NCI-H82 (cell line): ENCODE measurements at regions not wholly inside any gene's neighbourhood (a gene's known extent, or its start where the extent isn't known, plus 50 kb on each side); places are given as distances from the start of the nearest gene placed in this dataset.
A peak's percentile ranks its signal among the peaks of the same experiment; 100 is the strongest.

Source experiments
- DNase-seq: peaks from one replicate; lab custom pipeline; 2025; lab: John Stamatoyannopoulos, UW

- DNase-seq: no peak
These were observed 574.7 kb upstream of the MEF2C start for GRCh38 chr5:89457411-89458331.

- DNase-seq: no peak
These were observed 569.1 kb upstream of the MEF2C start for GRCh38 chr5:89452081-89452480.

GRCh38 chr5:89451263-89451662 is 568.3 kb upstream of the MEF2C start:
- DNase-seq: no peak

GRCh38 chr5:89450149-89450538 is 567.2 kb upstream of the MEF2C start:
- DNase-seq: no peak

GRCh38 chr5:89449392-89450148 is 566.6 kb upstream of the MEF2C start:
- DNase-seq: peak; percentile 32

GRCh38 chr5:89447027-89447426 is 564.0 kb upstream of the MEF2C start:
- no peak for DNase-seq

- DNase-seq: no peak
These were observed 562.2 kb upstream of the MEF2C start for GRCh38 chr5:89445106-89445745.

GRCh38 chr5:89444088-89444487 is 561.1 kb upstream of the MEF2C start:
- no peak for DNase-seq

- DNase-seq: peak; percentile 21
These were observed 560.5 kb upstream of the MEF2C start for GRCh38 chr5:89443508-89443907.

- DNase-seq: no peak
These were observed 559.0 kb upstream of the MEF2C start for GRCh38 chr5:89441965-89442364.

GRCh38 chr5:89440670-89441069 is 557.7 kb upstream of the MEF2C start:
- no peak for DNase-seq

- no peak for DNase-seq
These were observed 554.8 kb upstream of the MEF2C start for GRCh38 chr5:89437450-89438435.

GRCh38 chr5:89436464-89436863 is 553.5 kb upstream of the MEF2C start:
- DNase-seq: no peak

GRCh38 chr5:89435347-89435746 is 552.4 kb upstream of the MEF2C start:
- DNase-seq: no peak

- DNase-seq: no peak
These were observed 545.6 kb upstream of the MEF2C start for GRCh38 chr5:89428624-89429023.

- DNase-seq: no peak
These were observed 542.1 kb upstream of the MEF2C start for GRCh38 chr5:89425062-89425461.

- no peak for DNase-seq
These were observed 538.1 kb upstream of the MEF2C start for GRCh38 chr5:89421035-89421434.

- no peak for DNase-seq
These were observed 535.6 kb upstream of the MEF2C start for GRCh38 chr5:89418407-89419085.

GRCh38 chr5:89417990-89418389 is 535.0 kb upstream of the MEF2C start:
- no peak for DNase-seq

- DNase-seq: no peak
These were observed 534.5 kb upstream of the MEF2C start for GRCh38 chr5:89417515-89417914.

GRCh38 chr5:89411891-89412290 is 528.9 kb upstream of the MEF2C start:
- no peak for DNase-seq
